ENCODE measurements at regions not wholly inside any gene's neighbourhood (a gene's known extent, or its start where the extent isn't known, plus 50 kb on each side); places are given as distances from the start of the nearest gene placed in this dataset.
A peak's percentile ranks its signal among the peaks of the same experiment; 100 is the strongest.

DNA sequence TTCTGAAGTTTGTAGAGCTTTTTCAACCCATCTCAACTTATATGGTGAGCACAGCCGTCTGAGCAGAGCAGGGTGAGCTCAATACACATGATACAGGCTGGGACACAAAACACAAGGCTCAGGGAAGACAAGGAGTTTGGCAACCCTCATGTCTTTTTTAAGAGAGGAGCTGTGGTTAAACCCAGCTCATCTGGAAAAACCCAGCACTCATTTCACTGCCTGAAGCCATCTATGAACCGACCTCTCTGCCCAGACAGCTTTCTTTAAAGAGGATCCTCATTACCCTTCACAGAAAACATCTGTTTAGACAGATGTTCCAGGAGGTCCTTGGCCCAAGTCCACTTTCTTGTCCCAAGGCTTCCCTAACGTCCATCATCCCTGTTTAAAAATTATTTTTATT, 170.0 kb upstream of the TSHZ3 start:
- no peak for ATAC-seq (ENCODE audit: insufficient read depth, low FRiP score)

DNA sequence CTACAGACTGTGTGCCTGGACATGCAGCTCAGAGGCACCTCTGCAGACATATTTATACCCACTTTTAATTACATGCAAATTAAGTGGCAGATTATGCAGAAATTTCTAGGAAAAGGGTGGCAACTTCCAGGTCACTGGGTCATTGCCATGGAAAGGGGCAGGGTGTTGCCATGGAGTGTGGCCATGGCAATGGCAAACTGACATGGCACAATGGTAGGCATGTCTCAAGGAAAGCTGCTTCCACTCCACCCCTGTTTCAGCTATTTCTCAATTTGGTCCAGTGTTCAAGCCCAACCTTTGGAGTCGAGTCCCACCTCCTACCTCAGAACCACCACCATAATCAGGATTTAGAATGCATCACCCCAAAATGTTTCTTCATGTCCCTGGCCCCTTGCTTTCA, 170.7 kb upstream of the TSHZ3 start:
- Histone ChIP-seq H3K9ac (ENCODE audit: insufficient read depth in 1 of 2, low read length in 2 of 2) (no peak overlapping the region), H3K4me1 (ENCODE audit: control insufficient read depth in 5 of 5, insufficient read depth in 5 of 5, low read length in 5 of 5) (peaks cover 0 to 24% (median 0%) of the 10 kb centered on the region in 5 donors), H3K27ac (ENCODE audit: low read depth in 1 of 2, low read length in 1 of 2) (no peak overlapping the region), H3K9me3 (ENCODE audit: control insufficient read depth in 4 of 4, insufficient read depth in 3 of 4, low read length in 3 of 4) (peaks cover 0 to 4% (median 1%) of the 10 kb centered on the region in 4 donors), H3K4me3 (no peak overlapping the region), H3K36me3 (ENCODE audit: control insufficient read depth in 4 of 4, insufficient read depth in 4 of 4, low read length in 4 of 4) (no peaks in the 10 kb centered on the region), H3K27me3 (ENCODE audit: control insufficient read depth in 3 of 3, insufficient read depth in 3 of 3, low read length in 2 of 3) (no peaks in the 10 kb centered on the region)
- TF ChIP-seq, protein P1, sequence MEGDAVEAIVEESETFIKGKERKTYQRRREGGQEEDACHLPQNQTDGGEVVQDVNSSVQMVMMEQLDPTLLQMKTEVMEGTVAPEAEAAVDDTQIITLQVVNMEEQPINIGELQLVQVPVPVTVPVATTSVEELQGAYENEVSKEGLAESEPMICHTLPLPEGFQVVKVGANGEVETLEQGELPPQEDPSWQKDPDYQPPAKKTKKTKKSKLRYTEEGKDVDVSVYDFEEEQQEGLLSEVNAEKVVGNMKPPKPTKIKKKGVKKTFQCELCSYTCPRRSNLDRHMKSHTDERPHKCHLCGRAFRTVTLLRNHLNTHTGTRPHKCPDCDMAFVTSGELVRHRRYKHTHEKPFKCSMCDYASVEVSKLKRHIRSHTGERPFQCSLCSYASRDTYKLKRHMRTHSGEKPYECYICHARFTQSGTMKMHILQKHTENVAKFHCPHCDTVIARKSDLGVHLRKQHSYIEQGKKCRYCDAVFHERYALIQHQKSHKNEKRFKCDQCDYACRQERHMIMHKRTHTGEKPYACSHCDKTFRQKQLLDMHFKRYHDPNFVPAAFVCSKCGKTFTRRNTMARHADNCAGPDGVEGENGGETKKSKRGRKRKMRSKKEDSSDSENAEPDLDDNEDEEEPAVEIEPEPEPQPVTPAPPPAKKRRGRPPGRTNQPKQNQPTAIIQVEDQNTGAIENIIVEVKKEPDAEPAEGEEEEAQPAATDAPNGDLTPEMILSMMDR (IDR thresholded peaks at IDR 0.05; ENCODE audit: control extremely low read depth, extremely low read depth): no peak
- ATAC-seq (ENCODE audit: insufficient read depth, low FRiP score) (no peak), DNase-seq (no peak)
- WGBS, 2 donors: 88 to 95% methylated on average over 1 of the region's 1 CpG

More for the DNA sequence above, 170.0 kb upstream of the TSHZ3 start:
- WGBS, 2 donors: 40 to 62% methylated on average over 3 of the region's 3 CpGs
- no peaks in the 10 kb centered on the region for H3K27me3 ChIP-seq (ENCODE audit: control insufficient read depth in 3 of 3, insufficient read depth in 3 of 3, low read length in 2 of 3)
- H3K4me1 ChIP-seq (ENCODE audit: control insufficient read depth in 5 of 5, insufficient read depth in 5 of 5, low read length in 5 of 5): peaks cover 0 to 24% (median 0%) of the 10 kb centered on the region in 5 donors
- peak in 1 of 3 donors; percentile 40 for DNase-seq
- TF ChIP-seq, protein P1 (IDR thresholded peaks at IDR 0.05; ENCODE audit: control extremely low read depth, extremely low read depth): no peak
- no peaks in the 10 kb centered on the region for H3K36me3 ChIP-seq (ENCODE audit: control insufficient read depth in 4 of 4, insufficient read depth in 4 of 4, low read length in 4 of 4)
- H3K9ac ChIP-seq (ENCODE audit: insufficient read depth in 1 of 2, low read length in 2 of 2): no peak overlapping the region
- no peak overlapping the region for H3K4me3 ChIP-seq
- peaks cover 0 to 4% (median 0%) of the 10 kb centered on the region in 4 donors for H3K9me3 ChIP-seq (ENCODE audit: control insufficient read depth in 4 of 4, insufficient read depth in 3 of 4, low read length in 3 of 4)
- H3K27ac ChIP-seq (ENCODE audit: low read depth in 1 of 2, low read length in 1 of 2): no peak overlapping the region

DNA sequence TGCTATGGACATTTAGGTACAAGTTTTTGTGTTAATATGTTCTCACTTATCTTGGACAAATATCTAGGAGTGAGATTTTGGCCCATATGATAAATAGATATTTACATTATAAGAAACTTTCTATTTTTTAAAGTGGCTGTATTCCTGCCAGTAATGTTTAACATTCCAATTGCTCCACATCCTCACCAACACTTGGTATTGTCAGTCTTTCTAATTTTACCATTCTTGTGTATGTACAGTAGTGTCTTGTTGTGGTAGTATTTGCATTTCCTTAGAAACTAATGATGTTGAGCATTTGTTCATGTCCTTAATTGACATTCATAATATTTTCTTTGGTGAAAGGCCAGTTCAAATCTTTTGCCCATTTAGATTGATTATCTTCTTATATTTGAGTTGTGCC, 171.4 kb upstream of the TSHZ3 start:
- no peak overlapping the region for H3K27ac ChIP-seq (ENCODE audit: low read depth in 1 of 2, low read length in 1 of 2)
- H3K4me1 ChIP-seq (ENCODE audit: control insufficient read depth in 5 of 5, insufficient read depth in 5 of 5, low read length in 5 of 5): peaks cover 0 to 21% (median 0%) of the 10 kb centered on the region in 5 donors
- peaks cover 0 to 4% (median 2%) of the 10 kb centered on the region in 4 donors for H3K9me3 ChIP-seq (ENCODE audit: control insufficient read depth in 4 of 4, insufficient read depth in 3 of 4, low read length in 3 of 4)
- no peak overlapping the region for H3K4me3 ChIP-seq
- no peak for ATAC-seq (ENCODE audit: insufficient read depth, low FRiP score)
- no peaks in the 10 kb centered on the region for H3K27me3 ChIP-seq (ENCODE audit: control insufficient read depth in 3 of 3, insufficient read depth in 3 of 3, low read length in 2 of 3)
- no peaks in the 10 kb centered on the region for H3K36me3 ChIP-seq (ENCODE audit: control insufficient read depth in 4 of 4, insufficient read depth in 4 of 4, low read length in 4 of 4)
- no peak for DNase-seq
- TF ChIP-seq, protein P1 (IDR thresholded peaks at IDR 0.05; ENCODE audit: control extremely low read depth, extremely low read depth): no peak
- no peak overlapping the region for H3K9ac ChIP-seq (ENCODE audit: insufficient read depth in 1 of 2, low read length in 2 of 2)

DNA sequence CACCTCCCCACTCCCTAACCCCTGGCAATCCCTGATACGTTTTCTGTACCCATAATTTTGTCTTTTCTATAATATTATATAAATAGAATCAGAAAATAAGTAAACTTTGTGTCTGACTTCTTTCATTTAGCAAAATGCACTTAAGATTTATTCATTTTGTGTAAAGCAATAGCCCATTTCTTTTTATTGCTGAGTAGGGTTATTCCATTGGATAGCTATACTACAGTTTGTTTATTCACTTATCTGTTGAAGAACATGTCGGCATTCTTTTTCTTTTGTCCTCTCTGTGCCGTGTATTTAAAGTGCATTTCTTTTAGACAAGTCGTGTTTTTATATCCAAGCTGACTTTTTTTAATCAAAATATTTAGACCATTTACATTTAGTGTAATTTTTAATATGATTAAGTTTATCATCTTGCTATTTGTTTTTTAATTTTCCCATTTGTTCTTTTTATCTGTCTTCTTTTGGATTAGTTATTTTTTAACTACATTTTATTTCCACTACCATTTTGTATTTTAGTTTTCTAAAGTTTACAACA, 176.4 kb upstream of the TSHZ3 start:
- H3K36me3 ChIP-seq (ENCODE audit: control insufficient read depth in 4 of 4, insufficient read depth in 4 of 4, low read length in 4 of 4): no peaks in the 10 kb centered on the region
- no peak overlapping the region for H3K4me3 ChIP-seq
- WGBS, 2 donors: 84 to 89% methylated on average over 4 of the region's 4 CpGs
- H3K4me1 ChIP-seq (ENCODE audit: control insufficient read depth in 5 of 5, insufficient read depth in 5 of 5, low read length in 5 of 5): no peaks in the 10 kb centered on the region
- H3K9ac ChIP-seq (ENCODE audit: insufficient read depth in 1 of 2, low read length in 2 of 2): no peak overlapping the region
- no peaks in the 10 kb centered on the region for H3K27me3 ChIP-seq (ENCODE audit: control insufficient read depth in 3 of 3, insufficient read depth in 3 of 3, low read length in 2 of 3)
- DNase-seq: no peak
- H3K27ac ChIP-seq (ENCODE audit: low read depth in 1 of 2, low read length in 1 of 2): no peak overlapping the region
- TF ChIP-seq, protein P1 (IDR thresholded peaks at IDR 0.05; ENCODE audit: control extremely low read depth, extremely low read depth): no peak
- peaks cover 4 to 11% (median 7%) of the 10 kb centered on the region in 4 donors for H3K9me3 ChIP-seq (ENCODE audit: control insufficient read depth in 4 of 4, insufficient read depth in 3 of 4, low read length in 3 of 4)
- no peak for ATAC-seq (ENCODE audit: insufficient read depth, low FRiP score)

Measured in lung (tissue), 11 donors.